ENCODE measurements at regions not wholly inside any gene's neighbourhood (a gene's known extent, or its start where the extent isn't known, plus 50 kb on each side); places are given as distances from the start of the nearest gene placed in this dataset.

DNA sequence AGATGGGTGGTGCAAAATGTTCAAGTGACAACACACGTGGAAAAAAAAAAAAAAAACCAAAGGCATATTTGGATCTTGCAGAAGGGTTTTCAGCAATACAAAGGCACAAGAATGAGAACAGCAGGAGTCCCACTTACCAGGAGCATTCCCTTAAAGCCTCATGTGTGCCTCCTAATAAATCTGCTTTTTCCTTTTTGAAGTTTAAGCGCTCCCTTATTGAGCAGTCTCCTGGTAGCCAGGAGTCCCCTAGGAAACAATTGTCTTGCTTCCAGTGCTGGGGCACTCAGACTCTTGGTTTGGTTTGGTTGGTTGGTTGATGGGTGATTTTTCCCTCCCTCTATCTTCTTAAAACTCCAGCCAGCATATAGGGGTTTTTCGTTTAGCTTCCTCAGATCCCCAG is 321.8 kb upstream of the NFE2L3 start:
- no peak overlapping the region for H3K4me3 ChIP-seq
- no peak for TF ChIP-seq CTCF (IDR thresholded peaks at IDR 0.05)
- H3K27ac ChIP-seq, result no peak overlapping the region
- DNase-seq (ENCODE audit: low spot score), result no peak

GRCh38 chr7:25831062-25831691 is 320.8 kb upstream of the NFE2L3 start:
- no peak for DNase-seq (ENCODE audit: low spot score)
- H3K27ac ChIP-seq, result peak overlapping the region in 1 of 2 donors; percentile 71
- no peak for TF ChIP-seq CTCF (IDR thresholded peaks at IDR 0.05)

DNA sequence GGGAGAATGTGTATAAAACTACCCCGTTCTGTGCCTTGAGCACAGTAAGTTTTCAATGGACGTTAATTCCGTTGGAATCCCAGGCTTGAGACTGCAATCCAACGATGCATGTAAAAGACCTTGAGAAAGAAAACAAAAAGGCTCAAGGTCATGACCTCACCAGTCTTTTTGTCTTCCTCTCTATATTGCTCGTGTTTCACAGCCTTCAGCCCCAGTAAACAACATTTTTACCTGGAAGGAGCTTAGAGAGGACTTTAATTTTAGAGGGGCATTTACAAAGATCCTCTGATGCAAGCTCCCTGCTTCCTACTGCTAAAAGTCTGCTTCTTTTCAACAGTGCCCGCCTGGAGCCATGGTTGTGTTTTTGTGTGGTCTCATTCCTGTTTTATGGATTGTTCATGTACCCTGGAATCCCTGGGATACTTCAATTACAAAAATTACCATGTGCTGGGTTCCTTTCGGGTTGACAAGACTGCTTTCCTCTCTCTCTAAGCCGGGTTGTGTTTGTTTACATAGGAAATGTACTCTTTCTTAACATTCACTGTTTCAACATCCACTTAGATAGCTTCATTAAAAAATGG is 320.1 kb upstream of the NFE2L3 start:
- no peak for TF ChIP-seq CTCF (IDR thresholded peaks at IDR 0.05)
- Histone ChIP-seq H3K4me3 (no peak overlapping the region), H3K27ac (peak overlapping the region in 1 of 2 donors; percentile 71)
- no peak for DNase-seq (ENCODE audit: low spot score)

More at GRCh38 chr7:25831062-25831691, 320.8 kb upstream of the NFE2L3 start:
- H3K4me3 ChIP-seq, result no peak overlapping the region

GRCh38 chr7:25832456-25832855 is 319.5 kb upstream of the NFE2L3 start:
- H3K27ac ChIP-seq, result peak overlapping the region in 1 of 2 donors; percentile 71
- no peak overlapping the region for H3K4me3 ChIP-seq
- TF ChIP-seq CTCF (IDR thresholded peaks at IDR 0.05), result no peak
- DNase-seq (ENCODE audit: low spot score), result no peak

- H3K27ac ChIP-seq, result peak overlapping the region in 1 of 2 donors; percentile 71
- DNase-seq (ENCODE audit: low spot score), result no peak
- no peak overlapping the region for H3K4me3 ChIP-seq
- TF ChIP-seq CTCF (IDR thresholded peaks at IDR 0.05), result no peak
Observed at GRCh38 chr7:25832929-25833328, 319.1 kb upstream of the NFE2L3 start.

DNA sequence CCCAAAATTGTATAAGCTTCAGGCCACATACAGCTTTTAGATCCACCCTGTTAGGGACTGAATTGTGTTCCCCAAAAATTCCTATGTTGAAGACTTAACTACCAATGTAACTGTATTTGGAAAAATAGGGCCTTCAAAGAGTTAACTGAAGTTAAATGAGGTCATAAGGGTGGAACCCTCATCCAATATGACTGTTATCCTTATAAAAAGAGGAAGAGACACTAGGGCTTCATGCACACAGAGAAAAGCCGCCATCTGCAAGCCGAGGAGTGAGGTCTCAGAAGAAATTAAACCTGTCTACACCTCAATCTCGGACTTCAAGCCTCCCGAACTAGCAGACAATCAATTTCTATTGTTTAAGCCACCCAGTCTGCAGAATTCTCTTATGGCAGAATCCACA is 317.9 kb upstream of the NFE2L3 start:
- DNase-seq (ENCODE audit: low spot score), result no peak
- TF ChIP-seq CTCF (IDR thresholded peaks at IDR 0.05), result no peak
- no peak overlapping the region for H3K27ac ChIP-seq
- H3K4me3 ChIP-seq, result no peak overlapping the region

DNA sequence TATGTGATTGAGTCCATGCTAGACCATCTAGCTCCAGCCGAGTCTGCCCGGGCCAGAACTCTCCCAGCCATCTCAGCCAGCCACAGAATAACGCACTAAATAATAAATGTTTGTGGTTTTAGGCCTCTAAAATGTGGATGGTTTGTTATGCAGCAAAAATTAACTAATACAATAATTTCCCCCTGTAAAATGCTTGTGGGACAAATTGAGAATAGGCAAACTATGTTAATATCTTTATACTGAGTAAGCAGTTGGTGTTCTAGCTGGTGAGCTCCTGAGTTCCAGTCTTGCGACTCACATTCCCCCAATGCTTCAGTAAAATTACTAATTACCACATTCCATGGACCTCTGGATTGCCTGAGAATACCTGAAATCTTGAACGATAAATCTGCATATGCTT is 316.8 kb upstream of the NFE2L3 start:
- Histone ChIP-seq H3K27ac (peak overlapping the region in 1 of 2 donors; percentile 39), H3K4me3 (no peak overlapping the region)
- no peak for TF ChIP-seq CTCF (IDR thresholded peaks at IDR 0.05)
- no peak for DNase-seq (ENCODE audit: low spot score)
